Mammary epithelial cell (primary cell): ENCODE measurements at regions not wholly inside any gene's neighbourhood (a gene's known extent, or its start where the extent isn't known, plus 50 kb on each side); places are given as distances from the start of the nearest gene placed in this dataset.

ENCODE experiments used
- EZH2 ChIP-seq: IDR thresholded peaks from 2 replicates; pipeline ENCODE4 v1.6.1; 2012; ENCODE audit warnings: low read length, inconsistent platforms, borderline replicate concordance
- TF ChIP-seq, protein P1 (sequence below), 2 donors: IDR thresholded peaks in 1 of 2; conservative IDR thresholded peaks in 1 of 2; 2 replicates each; pipeline ENCODE4 v1.5.1; 2011 to 2012; ENCODE audit warnings: inconsistent platforms in 2 of 2, low read length in 2 of 2, mild to moderate bottlenecking in 2 of 2, control low read depth in 1 of 2, low read depth in 1 of 2; ENCODE audit not compliant: insufficient read depth in 1 of 2; ENCODE audit errors: extremely low read depth in 1 of 2

DNA sequence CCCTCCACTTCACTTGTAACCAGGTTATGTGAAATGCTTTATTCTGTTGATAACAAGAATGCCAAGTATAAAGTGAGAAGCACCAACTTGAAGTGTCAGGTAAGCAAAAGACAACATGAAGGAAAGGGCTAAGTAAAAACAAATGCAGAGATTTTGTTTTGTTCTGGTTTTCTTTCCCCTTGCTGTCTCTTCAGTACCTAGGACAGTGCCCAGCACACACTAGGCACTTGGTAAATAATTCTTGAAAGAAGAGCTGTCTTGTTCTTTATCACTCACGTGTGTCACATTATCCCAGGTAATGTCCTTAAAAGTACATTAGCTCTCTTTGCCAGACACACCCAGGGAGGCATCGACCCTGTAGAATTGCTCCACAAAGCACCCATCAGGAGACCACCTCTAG is 350.0 kb upstream of the IRAK1BP1 start:
- TF ChIP-seq, protein P1, sequence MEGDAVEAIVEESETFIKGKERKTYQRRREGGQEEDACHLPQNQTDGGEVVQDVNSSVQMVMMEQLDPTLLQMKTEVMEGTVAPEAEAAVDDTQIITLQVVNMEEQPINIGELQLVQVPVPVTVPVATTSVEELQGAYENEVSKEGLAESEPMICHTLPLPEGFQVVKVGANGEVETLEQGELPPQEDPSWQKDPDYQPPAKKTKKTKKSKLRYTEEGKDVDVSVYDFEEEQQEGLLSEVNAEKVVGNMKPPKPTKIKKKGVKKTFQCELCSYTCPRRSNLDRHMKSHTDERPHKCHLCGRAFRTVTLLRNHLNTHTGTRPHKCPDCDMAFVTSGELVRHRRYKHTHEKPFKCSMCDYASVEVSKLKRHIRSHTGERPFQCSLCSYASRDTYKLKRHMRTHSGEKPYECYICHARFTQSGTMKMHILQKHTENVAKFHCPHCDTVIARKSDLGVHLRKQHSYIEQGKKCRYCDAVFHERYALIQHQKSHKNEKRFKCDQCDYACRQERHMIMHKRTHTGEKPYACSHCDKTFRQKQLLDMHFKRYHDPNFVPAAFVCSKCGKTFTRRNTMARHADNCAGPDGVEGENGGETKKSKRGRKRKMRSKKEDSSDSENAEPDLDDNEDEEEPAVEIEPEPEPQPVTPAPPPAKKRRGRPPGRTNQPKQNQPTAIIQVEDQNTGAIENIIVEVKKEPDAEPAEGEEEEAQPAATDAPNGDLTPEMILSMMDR (conservative IDR thresholded peaks at IDR 0.05 in 1 of 2, IDR thresholded peaks at IDR 0.05 in 1 of 2; ENCODE audit: extremely low read depth in 1 of 2, insufficient read depth in 1 of 2, low read depth in 1 of 2, low read length in 2 of 2), result no peak
- TF ChIP-seq EZH2, result no peak
